Activated CD4-positive, alpha-beta T cell treated with anti-CD3 and anti-CD28 coated beads for 36 hours (primary cell): ENCODE measurements at regions not wholly inside any gene's neighbourhood (a gene's known extent, or its start where the extent isn't known, plus 50 kb on each side); places are given as distances from the start of the nearest gene placed in this dataset.

Experiments
- ATAC-seq: fragments of 200-7000 bp; cut with Tn5 transposase; one replicate; pipeline ENCODE4 v1.10.0; 2021; ENCODE audit warnings: mild to moderate bottlenecking, moderate library complexity
- CTCF ChIA-PET: fragments of 350-600 bp; sonication (Branson Sonifier 250); formaldehyde crosslinking; loops from one replicate; lab custom pipeline; 2021; ENCODE audit warnings: antibody characterized with exemption; lab: Charles Lee
- POLR2A ChIA-PET: fragments of 350-600 bp; sonication (Branson Sonifier 250); formaldehyde crosslinking; loops from one replicate; lab custom pipeline; 2021; ENCODE audit warnings: antibody characterized with exemption, inconsistent platforms; lab: Charles Lee
- DNase-seq: peaks from one replicate; pipeline ENCODE4 v3.0.0-alpha.2; 2020
- H3K27ac Mint-ChIP-seq: one replicate; pipeline ENCODE4 v1.8.0; 2021; ENCODE audit warnings: mixed read lengths
- H3K27me3 Mint-ChIP-seq: one replicate; pipeline ENCODE4 v1.8.0; 2021; ENCODE audit warnings: mixed read lengths
- H3K36me3 Mint-ChIP-seq: one replicate; pipeline ENCODE4 v1.8.0; 2021; ENCODE audit warnings: low read depth, mixed read lengths
- H3K4me1 Mint-ChIP-seq: one replicate; pipeline ENCODE4 v1.8.0; 2021; ENCODE audit warnings: mixed read lengths
- H3K4me3 Mint-ChIP-seq: one replicate; pipeline ENCODE4 v1.8.0; 2021; ENCODE audit warnings: mild to moderate bottlenecking, moderate library complexity, mixed read lengths
- H3K9me3 Mint-ChIP-seq: one replicate; pipeline ENCODE4 v1.8.0; 2021; ENCODE audit warnings: low read depth, mixed read lengths
- intact Hi-C, 2 experiments: fragments of 100-400 bp; cut with DNase I in 1 of 2; cut with micrococcal nuclease in 1 of 2; formaldehyde crosslinking; loops; one replicate each; pipeline versions ENCODE4 v1.14.2 to v1.15.1; 2022 to 2024; cut with DNase I, micrococcal nuclease

DNA sequence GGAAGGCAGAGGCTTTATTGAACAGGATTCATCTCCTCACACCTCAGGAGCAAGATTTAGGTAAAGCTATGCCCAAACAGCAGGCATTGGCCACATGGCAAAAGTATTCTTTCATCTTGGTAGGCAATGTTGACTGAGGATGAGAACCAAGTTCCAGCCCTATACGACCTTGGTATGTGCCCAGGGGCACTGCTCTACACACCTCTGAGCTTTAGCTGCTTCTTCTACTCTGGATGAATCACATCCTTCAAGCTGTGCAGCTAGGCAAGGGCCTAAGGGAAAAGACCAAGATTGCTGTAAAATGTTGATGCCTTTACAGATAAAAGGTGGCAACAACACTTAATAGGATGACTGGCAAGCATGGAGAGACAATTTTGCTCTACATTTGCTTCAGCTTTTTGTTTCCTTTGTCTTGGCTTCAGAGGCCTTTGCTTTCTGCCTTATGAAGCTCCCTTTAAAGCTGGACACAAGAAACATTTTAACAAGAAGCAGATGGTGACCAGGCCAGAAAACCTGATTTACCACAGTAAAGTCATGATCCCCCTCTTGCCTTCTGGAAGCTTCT is 183.3 kb upstream of the KITLG start:
- Mint-ChIP-seq H3K9me3 (no peaks in the 10 kb centered on the region), H3K27ac (no peak overlapping the region), H3K27me3 (no peaks in the 10 kb centered on the region), H3K36me3 (no peaks in the 10 kb centered on the region), H3K4me3 (no peak overlapping the region), H3K4me1 (no peaks in the 10 kb centered on the region)
- intact Hi-C loops = no loop called here
- ChIA-PET POLR2A (no interaction called here), CTCF (no interaction called here)
- DNase-seq (no peak), ATAC-seq (no peak)

DNA sequence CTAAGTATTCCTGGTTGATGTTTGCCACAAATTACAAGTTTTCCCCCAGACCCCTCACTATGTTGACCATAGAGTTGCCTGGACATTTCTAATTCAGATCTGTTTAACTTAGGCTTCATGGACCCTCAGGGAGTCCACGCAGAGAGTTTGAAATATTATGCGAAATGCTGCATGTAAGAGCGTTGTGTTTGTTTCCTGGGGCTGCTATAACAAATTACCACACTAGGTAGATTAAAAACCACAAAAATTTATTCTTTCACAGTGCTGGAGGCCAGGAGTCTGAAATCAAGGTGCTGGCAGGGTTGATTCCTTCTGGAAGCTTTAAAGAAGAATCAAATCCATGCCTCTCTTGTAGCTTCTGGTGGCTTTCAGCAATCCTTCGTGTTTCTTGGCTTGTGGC is 177.9 kb upstream of the KITLG start:
- intact Hi-C loops = no loop called here
- CTCF ChIA-PET = no interaction called here
- Mint-ChIP-seq H3K36me3 (no peaks in the 10 kb centered on the region), H3K4me3 (no peak overlapping the region), H3K27me3 (no peaks in the 10 kb centered on the region), H3K4me1 (no peaks in the 10 kb centered on the region), H3K9me3 (no peaks in the 10 kb centered on the region), H3K27ac (no peak overlapping the region)
- POLR2A ChIA-PET = no interaction called here
- no peak for ATAC-seq
- DNase-seq = no peak

GRCh38 chr12:88756917-88757316 is 176.6 kb upstream of the KITLG start:
- POLR2A ChIA-PET = no interaction called here
- CTCF ChIA-PET = no interaction called here
- Mint-ChIP-seq H3K9me3 (no peaks in the 10 kb centered on the region), H3K36me3 (no peaks in the 10 kb centered on the region), H3K4me3 (no peak overlapping the region), H3K27ac (no peak overlapping the region), H3K4me1 (no peaks in the 10 kb centered on the region), H3K27me3 (no peaks in the 10 kb centered on the region)
- no peak for DNase-seq
- intact Hi-C loops = no loop called here
- ATAC-seq = no peak

GRCh38 chr12:88756153-88756552 is 175.9 kb upstream of the KITLG start:
- CTCF ChIA-PET = no interaction called here
- Mint-ChIP-seq H3K4me3 (no peak overlapping the region), H3K9me3 (no peaks in the 10 kb centered on the region), H3K27me3 (no peaks in the 10 kb centered on the region), H3K4me1 (no peaks in the 10 kb centered on the region), H3K27ac (no peak overlapping the region), H3K36me3 (no peaks in the 10 kb centered on the region)
- intact Hi-C loops = no loop called here
- no peak for ATAC-seq
- no peak for DNase-seq
- POLR2A ChIA-PET = no interaction called here

- Mint-ChIP-seq H3K27me3 (no peaks in the 10 kb centered on the region), H3K27ac (no peak overlapping the region), H3K4me3 (no peak overlapping the region), H3K36me3 (no peaks in the 10 kb centered on the region), H3K4me1 (no peaks in the 10 kb centered on the region), H3K9me3 (no peaks in the 10 kb centered on the region)
- intact Hi-C loops = no loop called here
- CTCF ChIA-PET = no interaction called here
- ATAC-seq (no peak), DNase-seq (no peak)
- POLR2A ChIA-PET = no interaction called here
These were observed 173.4 kb upstream of the KITLG start for GRCh38 chr12:88753707-88754106.

- DNase-seq = no peak
- CTCF ChIA-PET = no interaction called here
- ATAC-seq = no peak
- Mint-ChIP-seq H3K4me3 (no peak overlapping the region), H3K9me3 (no peaks in the 10 kb centered on the region), H3K27ac (no peak overlapping the region), H3K4me1 (no peaks in the 10 kb centered on the region), H3K27me3 (peaks cover 4% of the 10 kb centered on the region), H3K36me3 (no peaks in the 10 kb centered on the region)
- POLR2A ChIA-PET = no interaction called here
- intact Hi-C loops = no loop called here
These were observed 172.8 kb upstream of the KITLG start for GRCh38 chr12:88753066-88753465.

- ChIA-PET CTCF (no interaction called here), POLR2A (no interaction called here)
- Mint-ChIP-seq H3K27me3 (peaks cover 4% of the 10 kb centered on the region), H3K4me1 (no peaks in the 10 kb centered on the region), H3K9me3 (no peaks in the 10 kb centered on the region), H3K36me3 (no peaks in the 10 kb centered on the region), H3K27ac (no peak overlapping the region), H3K4me3 (no peak overlapping the region)
- ATAC-seq (no peak), DNase-seq (no peak)
- intact Hi-C loops = no loop called here
These were observed 171.9 kb upstream of the KITLG start for GRCh38 chr12:88752183-88752582.

GRCh38 chr12:88750867-88751543 is 170.7 kb upstream of the KITLG start:
- Mint-ChIP-seq H3K27ac (no peak overlapping the region), H3K4me3 (no peak overlapping the region)

GRCh38 chr12:88746386-88746785 is 166.1 kb upstream of the KITLG start:
- no peaks in the 10 kb centered on the region for H3K36me3 Mint-ChIP-seq
- ChIA-PET POLR2A (no interaction called here), CTCF (no interaction called here)
- no peak overlapping the region for H3K4me3 Mint-ChIP-seq
- peaks cover 4% of the 10 kb centered on the region for H3K27me3 Mint-ChIP-seq
- no peak for ATAC-seq
- intact Hi-C loops = no loop called here
- no peaks in the 10 kb centered on the region for H3K4me1 Mint-ChIP-seq
- H3K9me3 Mint-ChIP-seq = no peaks in the 10 kb centered on the region
- DNase-seq = no peak
- H3K27ac Mint-ChIP-seq = no peak overlapping the region

More at GRCh38 chr12:88750867-88751543, 170.7 kb upstream of the KITLG start:
- ChIA-PET POLR2A (no interaction called here), CTCF (no interaction called here)
- H3K27me3 Mint-ChIP-seq = peaks cover 4% of the 10 kb centered on the region
- ATAC-seq (no peak), DNase-seq (no peak)
- no peaks in the 10 kb centered on the region for H3K36me3 Mint-ChIP-seq
- no peaks in the 10 kb centered on the region for H3K4me1 Mint-ChIP-seq
- H3K9me3 Mint-ChIP-seq = no peaks in the 10 kb centered on the region
- intact Hi-C loops = no loop called here

GRCh38 chr12:88743946-88744685 is 163.8 kb upstream of the KITLG start:
- no peak for DNase-seq
- H3K4me1 Mint-ChIP-seq = no peaks in the 10 kb centered on the region
- H3K27me3 Mint-ChIP-seq = peaks cover 4% of the 10 kb centered on the region
- H3K4me3 Mint-ChIP-seq = no peak overlapping the region
- no peaks in the 10 kb centered on the region for H3K36me3 Mint-ChIP-seq
- intact Hi-C loops = no loop called here
- POLR2A ChIA-PET = no interaction called here
- no peak for ATAC-seq
- H3K27ac Mint-ChIP-seq = no peak overlapping the region
- CTCF ChIA-PET = no interaction called here
- no peaks in the 10 kb centered on the region for H3K9me3 Mint-ChIP-seq

DNA sequence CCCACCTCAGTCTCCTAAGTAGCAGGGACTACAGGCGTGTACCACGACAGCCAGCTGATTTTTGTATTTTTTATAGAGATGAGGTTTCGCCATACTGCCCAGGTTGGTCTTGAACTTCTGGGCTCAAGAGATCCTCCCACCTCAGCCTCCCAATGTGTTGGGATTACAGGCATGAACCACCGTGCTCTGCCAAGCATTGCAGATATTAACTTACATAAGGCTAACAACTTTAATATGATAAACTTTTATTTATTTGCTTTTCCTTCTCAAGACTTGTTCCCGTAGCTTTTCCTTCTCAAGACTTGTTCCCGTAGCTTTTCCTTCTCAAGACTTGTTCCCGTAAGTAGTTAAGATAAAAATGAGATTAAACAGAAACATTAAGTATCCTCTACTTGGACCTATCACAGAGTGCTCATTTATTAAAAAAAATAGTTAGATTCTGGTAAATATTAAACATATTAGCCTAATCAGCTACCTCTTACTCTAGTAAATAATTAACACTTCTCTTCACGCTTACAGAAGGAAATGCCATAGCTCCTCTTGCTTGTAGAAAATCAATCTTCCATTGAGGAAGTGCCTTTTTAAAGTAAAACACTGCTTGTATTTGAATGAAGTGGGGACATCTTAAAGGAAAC is 157.7 kb upstream of the KITLG start:
- no peaks in the 10 kb centered on the region for H3K4me1 Mint-ChIP-seq

DNA sequence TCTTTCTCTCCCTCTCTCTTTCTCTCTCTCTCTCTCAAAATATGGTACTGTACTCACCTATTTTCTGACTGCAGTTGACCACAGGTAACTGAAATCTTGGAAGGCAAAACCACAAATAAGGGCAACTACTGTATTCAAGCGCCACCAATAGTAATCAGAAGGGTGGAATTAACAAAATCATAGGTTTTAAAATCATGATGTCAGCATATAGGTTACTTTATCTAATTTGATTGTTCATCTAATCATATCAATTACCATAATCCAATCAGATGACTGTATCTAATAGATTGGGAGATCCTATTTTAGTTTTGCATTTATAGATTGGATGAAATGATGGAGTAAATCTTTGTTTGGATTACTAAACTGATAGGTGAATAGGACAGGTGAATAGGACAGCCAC is 155.8 kb upstream of the KITLG start:
- no peaks in the 10 kb centered on the region for H3K36me3 Mint-ChIP-seq
- no peaks in the 10 kb centered on the region for H3K27me3 Mint-ChIP-seq
- no peak overlapping the region for H3K4me3 Mint-ChIP-seq
- POLR2A ChIA-PET = no interaction called here
- ATAC-seq = no peak
- CTCF ChIA-PET = no interaction called here
- H3K4me1 Mint-ChIP-seq = no peaks in the 10 kb centered on the region
- intact Hi-C loops = no loop called here
- no peak for DNase-seq
- H3K9me3 Mint-ChIP-seq = no peaks in the 10 kb centered on the region
- no peak overlapping the region for H3K27ac Mint-ChIP-seq

More for the DNA sequence above, 157.7 kb upstream of the KITLG start:
- Mint-ChIP-seq H3K27ac (no peak overlapping the region), H3K27me3 (no peaks in the 10 kb centered on the region), H3K9me3 (no peaks in the 10 kb centered on the region), H3K4me3 (no peak overlapping the region), H3K36me3 (no peaks in the 10 kb centered on the region)
- CTCF ChIA-PET = no interaction called here
- intact Hi-C loops = no loop called here
- no peak for ATAC-seq
- POLR2A ChIA-PET = no interaction called here
- DNase-seq = no peak
